ENCODE measurements at regions not wholly inside any gene's neighbourhood (a gene's known extent, or its start where the extent isn't known, plus 50 kb on each side); places are given as distances from the start of the nearest gene placed in this dataset.

- H3K14ac ChIP-seq (ENCODE audit: low read length) = no peak overlapping the region
- H4K12ac ChIP-seq (ENCODE audit: low read depth, low read length) = no peak overlapping the region
- no peak overlapping the region for H3K9ac ChIP-seq (ENCODE audit: low read length)
- no peak overlapping the region for H4K91ac ChIP-seq (ENCODE audit: low read depth, low read length)
- H3K4ac ChIP-seq (ENCODE audit: low read depth, low read length) = no peak overlapping the region
- H2AFZ ChIP-seq (ENCODE audit: insufficient read depth, low read length, poor library complexity) = no peak overlapping the region
- no peak overlapping the region for H3K23ac ChIP-seq (ENCODE audit: low read length)
- H3K27me3 ChIP-seq (ENCODE audit: insufficient read depth, low read length) = no peaks in the 10 kb centered on the region
- no peak overlapping the region for H2BK12ac ChIP-seq (ENCODE audit: low read length)
- H4K8ac ChIP-seq (ENCODE audit: low read depth, low read length) = no peak overlapping the region
- H2AK5ac ChIP-seq (ENCODE audit: low read length) = no peak overlapping the region
- DNase-seq = no peak
- H2BK5ac ChIP-seq (ENCODE audit: low read depth, low read length, poor library complexity) = no peak overlapping the region
- WGBS (ENCODE audit: extremely low coverage, insufficient coverage, insufficient read length) = no CpG with 5 or more reads among the region's 2 CpGs
- H3K18ac ChIP-seq (ENCODE audit: low read length) = no peak overlapping the region
- no peak overlapping the region for H3K4me3 ChIP-seq (ENCODE audit: low read depth, low read length)
- H3K4me1 ChIP-seq (ENCODE audit: control insufficient read depth in 1 of 2, insufficient read depth in 2 of 2, low read length in 2 of 2) = no peaks in the 10 kb centered on the region
- H3K79me2 ChIP-seq (ENCODE audit: control insufficient read depth, insufficient read depth, low read length, poor library complexity) = no peaks in the 10 kb centered on the region
- no peaks in the 10 kb centered on the region for H3K36me3 ChIP-seq (ENCODE audit: control insufficient read depth in 1 of 2, insufficient read depth in 2 of 2, low read length in 2 of 2)
- H3K27ac ChIP-seq (ENCODE audit: low read depth, low read length) = no peak overlapping the region
- no peaks in the 10 kb centered on the region for H3K9me3 ChIP-seq (ENCODE audit: insufficient read depth, low read depth, low read length)
- H3K4me2 ChIP-seq (ENCODE audit: low read length) = no peak overlapping the region
- H2BK120ac ChIP-seq (ENCODE audit: insufficient read depth, low read length, poor library complexity) = no peak overlapping the region
- no peaks in the 10 kb centered on the region for H3K79me1 ChIP-seq (ENCODE audit: low read length)
These were observed 107.3 kb upstream of the PDC start for GRCh38 chr1:186568221-186568620.

GRCh38 chr1:186566140-186566855 is 105.4 kb upstream of the PDC start:
- WGBS (ENCODE audit: extremely low coverage, insufficient coverage, insufficient read length) = no CpG with 5 or more reads among the region's 3 CpGs

GRCh38 chr1:186564582-186564981 is 103.7 kb upstream of the PDC start:
- Histone ChIP-seq H2AFZ (ENCODE audit: insufficient read depth, low read length, poor library complexity) (no peak overlapping the region), H3K36me3 (ENCODE audit: control insufficient read depth in 1 of 2, insufficient read depth in 2 of 2, low read length in 2 of 2) (no peaks in the 10 kb centered on the region), H3K27ac (ENCODE audit: low read depth, low read length) (no peak overlapping the region), H4K91ac (ENCODE audit: low read depth, low read length) (no peak overlapping the region), H3K4me1 (ENCODE audit: control insufficient read depth in 1 of 2, insufficient read depth in 2 of 2, low read length in 2 of 2) (no peaks in the 10 kb centered on the region), H3K4ac (ENCODE audit: low read depth, low read length) (no peak overlapping the region), H3K23ac (ENCODE audit: low read length) (no peak overlapping the region), H3K14ac (ENCODE audit: low read length) (no peak overlapping the region), H3K27me3 (ENCODE audit: insufficient read depth, low read length) (no peaks in the 10 kb centered on the region), H4K8ac (ENCODE audit: low read depth, low read length) (no peak overlapping the region), H3K9ac (ENCODE audit: low read length) (no peak overlapping the region), H3K4me2 (ENCODE audit: low read length) (no peak overlapping the region), H2BK12ac (ENCODE audit: low read length) (no peak overlapping the region), H3K79me1 (ENCODE audit: low read length) (no peaks in the 10 kb centered on the region), H3K79me2 (ENCODE audit: control insufficient read depth, insufficient read depth, low read length, poor library complexity) (no peaks in the 10 kb centered on the region), H3K18ac (ENCODE audit: low read length) (no peak overlapping the region), H3K9me3 (ENCODE audit: insufficient read depth, low read depth, low read length) (no peaks in the 10 kb centered on the region), H4K12ac (ENCODE audit: low read depth, low read length) (no peak overlapping the region), H2BK5ac (ENCODE audit: low read depth, low read length, poor library complexity) (no peak overlapping the region), H3K4me3 (ENCODE audit: low read depth, low read length) (no peak overlapping the region), H2AK5ac (ENCODE audit: low read length) (no peak overlapping the region), H2BK120ac (ENCODE audit: insufficient read depth, low read length, poor library complexity) (no peak overlapping the region)
- WGBS (ENCODE audit: extremely low coverage, insufficient coverage, insufficient read length) = no CpG with 5 or more reads among the region's 1 CpG
- DNase-seq = no peak

More at GRCh38 chr1:186566140-186566855, 105.4 kb upstream of the PDC start:
- H3K36me3 ChIP-seq (ENCODE audit: control insufficient read depth in 1 of 2, insufficient read depth in 2 of 2, low read length in 2 of 2) = no peaks in the 10 kb centered on the region
- no peaks in the 10 kb centered on the region for H3K9me3 ChIP-seq (ENCODE audit: insufficient read depth, low read depth, low read length)
- H2BK5ac ChIP-seq (ENCODE audit: low read depth, low read length, poor library complexity) = no peak overlapping the region
- H2BK120ac ChIP-seq (ENCODE audit: insufficient read depth, low read length, poor library complexity) = no peak overlapping the region
- H3K4ac ChIP-seq (ENCODE audit: low read depth, low read length) = no peak overlapping the region
- no peaks in the 10 kb centered on the region for H3K79me2 ChIP-seq (ENCODE audit: control insufficient read depth, insufficient read depth, low read length, poor library complexity)
- no peak overlapping the region for H2AK5ac ChIP-seq (ENCODE audit: low read length)
- H4K12ac ChIP-seq (ENCODE audit: low read depth, low read length) = no peak overlapping the region
- H3K27me3 ChIP-seq (ENCODE audit: insufficient read depth, low read length) = no peaks in the 10 kb centered on the region
- H4K8ac ChIP-seq (ENCODE audit: low read depth, low read length) = no peak overlapping the region
- no peak for DNase-seq
- H3K4me2 ChIP-seq (ENCODE audit: low read length) = no peak overlapping the region
- H3K79me1 ChIP-seq (ENCODE audit: low read length) = no peaks in the 10 kb centered on the region
- H4K91ac ChIP-seq (ENCODE audit: low read depth, low read length) = no peak overlapping the region
- no peak overlapping the region for H3K14ac ChIP-seq (ENCODE audit: low read length)
- no peak overlapping the region for H3K23ac ChIP-seq (ENCODE audit: low read length)
- no peak overlapping the region for H3K4me3 ChIP-seq (ENCODE audit: low read depth, low read length)
- no peaks in the 10 kb centered on the region for H3K4me1 ChIP-seq (ENCODE audit: control insufficient read depth in 1 of 2, insufficient read depth in 2 of 2, low read length in 2 of 2)
- no peak overlapping the region for H3K27ac ChIP-seq (ENCODE audit: low read depth, low read length)
- H3K9ac ChIP-seq (ENCODE audit: low read length) = no peak overlapping the region
- H2BK12ac ChIP-seq (ENCODE audit: low read length) = no peak overlapping the region
- no peak overlapping the region for H2AFZ ChIP-seq (ENCODE audit: insufficient read depth, low read length, poor library complexity)
- no peak overlapping the region for H3K18ac ChIP-seq (ENCODE audit: low read length)

- Histone ChIP-seq H3K79me1 (ENCODE audit: low read length) (no peaks in the 10 kb centered on the region), H3K36me3 (ENCODE audit: control insufficient read depth in 1 of 2, insufficient read depth in 2 of 2, low read length in 2 of 2) (no peaks in the 10 kb centered on the region), H3K4me3 (ENCODE audit: low read depth, low read length) (no peak overlapping the region), H3K18ac (ENCODE audit: low read length) (no peak overlapping the region), H2BK120ac (ENCODE audit: insufficient read depth, low read length, poor library complexity) (no peak overlapping the region), H3K4me2 (ENCODE audit: low read length) (no peak overlapping the region), H3K14ac (ENCODE audit: low read length) (no peak overlapping the region), H2AFZ (ENCODE audit: insufficient read depth, low read length, poor library complexity) (no peak overlapping the region), H2BK12ac (ENCODE audit: low read length) (no peak overlapping the region), H3K9me3 (ENCODE audit: insufficient read depth, low read depth, low read length) (no peaks in the 10 kb centered on the region), H3K79me2 (ENCODE audit: control insufficient read depth, insufficient read depth, low read length, poor library complexity) (no peaks in the 10 kb centered on the region), H4K12ac (ENCODE audit: low read depth, low read length) (no peak overlapping the region), H3K27ac (ENCODE audit: low read depth, low read length) (no peak overlapping the region), H3K23ac (ENCODE audit: low read length) (no peak overlapping the region), H2BK5ac (ENCODE audit: low read depth, low read length, poor library complexity) (no peak overlapping the region), H2AK5ac (ENCODE audit: low read length) (no peak overlapping the region), H3K4ac (ENCODE audit: low read depth, low read length) (no peak overlapping the region), H3K4me1 (ENCODE audit: control insufficient read depth in 1 of 2, insufficient read depth in 2 of 2, low read length in 2 of 2) (no peaks in the 10 kb centered on the region), H3K9ac (ENCODE audit: low read length) (no peak overlapping the region), H4K91ac (ENCODE audit: low read depth, low read length) (no peak overlapping the region), H3K27me3 (ENCODE audit: insufficient read depth, low read length) (no peaks in the 10 kb centered on the region), H4K8ac (ENCODE audit: low read depth, low read length) (no peak overlapping the region)
- DNase-seq = peak; percentile 88 to 95
- no CpG with 5 or more reads among the region's 6 CpGs for WGBS (ENCODE audit: extremely low coverage, insufficient coverage, insufficient read length)
These were observed 98.7 kb upstream of the PDC start for GRCh38 chr1:186559601-186560116.
